Karpas-422 (cell line): ENCODE measurements at regions not wholly inside any gene's neighbourhood (a gene's known extent, or its start where the extent isn't known, plus 50 kb on each side); places are given as distances from the start of the nearest gene placed in this dataset.

Source experiments
- DNase-seq: peaks from one replicate; pipeline ENCODE4 v3.0.0-alpha.2; 2015
- H2AFZ ChIP-seq: fragments of 200-600 bp; sonication (generic); 2 replicates; pipeline ENCODE4 v1.6.1; 2014; ENCODE audit warnings: antibody characterized with exemption, low read length, mixed read lengths
- H3K27ac ChIP-seq: fragments of 200-600 bp; sonication (generic); 2 replicates; pipeline ENCODE4 v1.5.1; 2014; ENCODE audit warnings: mild to moderate bottlenecking, low read length, moderate library complexity
- H3K27me3 ChIP-seq: fragments of 200-600 bp; sonication (generic); 2 replicates; pipeline ENCODE4 v1.6.1; 2014; ENCODE audit warnings: low read length, mixed read lengths
- H3K36me3 ChIP-seq: fragments of 200-600 bp; sonication (generic); 2 replicates; pipeline ENCODE4 v1.6.1; 2014; ENCODE audit warnings: low read length, mixed read lengths; ENCODE audit not compliant: insufficient read depth
- H3K4me1 ChIP-seq: fragments of 200-600 bp; sonication (generic); 2 replicates; pipeline ENCODE4 v1.6.1; 2014; ENCODE audit warnings: mild to moderate bottlenecking, low read length, mixed read lengths
- H3K4me2 ChIP-seq: fragments of 200-600 bp; sonication (generic); 2 replicates; pipeline ENCODE4 v1.6.1; 2014; ENCODE audit warnings: low read length, low read depth, mild to moderate bottlenecking; ENCODE audit not compliant: poor library complexity, severe bottlenecking
- H3K4me3 ChIP-seq: fragments of 200-600 bp; sonication (generic); 2 replicates; pipeline ENCODE4 v1.5.1; 2014; ENCODE audit warnings: mild to moderate bottlenecking, antibody characterized with exemption, low read length, mixed read lengths
- H3K79me2 ChIP-seq: fragments of 200-600 bp; sonication (generic); 2 replicates; pipeline ENCODE4 v1.6.1; 2014; ENCODE audit warnings: mild to moderate bottlenecking, low read length, mixed read lengths
- H3K9ac ChIP-seq: fragments of 200-600 bp; sonication (generic); 2 replicates; pipeline ENCODE4 v1.6.0; 2014; ENCODE audit warnings: low read length
- H3K9me2 ChIP-seq: fragments of 200-600 bp; sonication (generic), shearing (Covaris generic); replicated peaks from 2 replicates; pipeline ENCODE4 v1.6.0; 2014; ENCODE audit warnings: mild to moderate bottlenecking, low read length, moderate library complexity; ENCODE audit not compliant: insufficient read depth
- H3K9me3 ChIP-seq: fragments of 300-700, 200-600 bp; sonication (generic); 2 replicates; pipeline ENCODE4 v1.6.1; 2014; ENCODE audit warnings: low read length, mixed read lengths
- H4K20me1 ChIP-seq: fragments of 200-600 bp; sonication (generic); 2 replicates; pipeline ENCODE4 v1.6.1; 2014; ENCODE audit warnings: mild to moderate bottlenecking, antibody characterized with exemption, low read length, low read depth; ENCODE audit not compliant: insufficient read depth

- Histone ChIP-seq H3K79me2 (no peaks in the 10 kb centered on the region), H3K9ac (no peak overlapping the region), H3K9me3 (peaks cover 12% of the 10 kb centered on the region), H3K27ac (no peak overlapping the region), H3K9me2 (no peaks in the 10 kb centered on the region), H2AFZ (no peak overlapping the region), H3K4me2 (no peak overlapping the region), H3K27me3 (no peaks in the 10 kb centered on the region), H3K4me1 (no peaks in the 10 kb centered on the region), H3K36me3 (no peaks in the 10 kb centered on the region), H4K20me1 (no peaks in the 10 kb centered on the region), H3K4me3 (no peak overlapping the region)
- DNase-seq: no peak
These were observed 702.9 kb downstream of the BRINP3 start for GRCh38 chr1:189774721-189775287.

- H3K9me3 ChIP-seq: peaks cover 9% of the 10 kb centered on the region
- no peaks in the 10 kb centered on the region for H3K4me1 ChIP-seq
- no peaks in the 10 kb centered on the region for H3K27me3 ChIP-seq
- H3K27ac ChIP-seq: no peak overlapping the region
- no peaks in the 10 kb centered on the region for H3K36me3 ChIP-seq
- no peak overlapping the region for H3K9ac ChIP-seq
- no peaks in the 10 kb centered on the region for H4K20me1 ChIP-seq
- no peaks in the 10 kb centered on the region for H3K9me2 ChIP-seq
- no peak overlapping the region for H3K4me2 ChIP-seq
- H3K4me3 ChIP-seq: no peak overlapping the region
- no peak for DNase-seq
- no peak overlapping the region for H2AFZ ChIP-seq
- no peaks in the 10 kb centered on the region for H3K79me2 ChIP-seq
These were observed 702.3 kb downstream of the BRINP3 start for GRCh38 chr1:189775343-189775742.

- Histone ChIP-seq H3K9me3 (peaks cover 18% of the 10 kb centered on the region), H4K20me1 (no peaks in the 10 kb centered on the region), H3K4me2 (no peak overlapping the region), H3K9ac (no peak overlapping the region), H3K4me3 (no peak overlapping the region), H3K9me2 (no peaks in the 10 kb centered on the region), H2AFZ (no peak overlapping the region), H3K79me2 (no peaks in the 10 kb centered on the region), H3K27ac (no peak overlapping the region), H3K36me3 (no peaks in the 10 kb centered on the region), H3K27me3 (no peaks in the 10 kb centered on the region), H3K4me1 (no peaks in the 10 kb centered on the region)
- DNase-seq: no peak
These were observed 698.6 kb downstream of the BRINP3 start for GRCh38 chr1:189779034-189779433.

GRCh38 chr1:189782295-189782694, 695.4 kb downstream of the BRINP3 start:
- Histone ChIP-seq H3K79me2 (no peaks in the 10 kb centered on the region), H2AFZ (no peak overlapping the region), H3K27ac (no peak overlapping the region), H4K20me1 (no peaks in the 10 kb centered on the region), H3K4me1 (no peaks in the 10 kb centered on the region), H3K9me3 (peaks cover 9% of the 10 kb centered on the region), H3K36me3 (no peaks in the 10 kb centered on the region), H3K4me3 (no peak overlapping the region), H3K9ac (no peak overlapping the region), H3K27me3 (no peaks in the 10 kb centered on the region), H3K9me2 (no peaks in the 10 kb centered on the region), H3K4me2 (no peak overlapping the region)
- DNase-seq: no peak

- Histone ChIP-seq H3K9me2 (no peaks in the 10 kb centered on the region), H3K4me1 (no peaks in the 10 kb centered on the region), H3K4me3 (no peak overlapping the region), H3K27me3 (no peaks in the 10 kb centered on the region), H3K4me2 (no peak overlapping the region), H3K36me3 (no peaks in the 10 kb centered on the region), H3K79me2 (no peaks in the 10 kb centered on the region), H3K27ac (no peak overlapping the region), H4K20me1 (no peaks in the 10 kb centered on the region), H2AFZ (no peak overlapping the region), H3K9ac (no peak overlapping the region), H3K9me3 (peaks cover 9% of the 10 kb centered on the region)
- DNase-seq: no peak
These were observed 694.2 kb downstream of the BRINP3 start for GRCh38 chr1:189783456-189783855.

- Histone ChIP-seq H2AFZ (no peak overlapping the region), H3K36me3 (no peaks in the 10 kb centered on the region)
These were observed 690.9 kb downstream of the BRINP3 start for GRCh38 chr1:189786761-189787160.

GRCh38 chr1:189787201-189787600, 690.5 kb downstream of the BRINP3 start:
- DNase-seq: no peak
- no peaks in the 10 kb centered on the region for H3K4me1 ChIP-seq
- no peaks in the 10 kb centered on the region for H3K79me2 ChIP-seq
- H2AFZ ChIP-seq: no peak overlapping the region
- no peak overlapping the region for H3K27ac ChIP-seq
- no peaks in the 10 kb centered on the region for H4K20me1 ChIP-seq
- H3K4me2 ChIP-seq: no peak overlapping the region
- H3K9me2 ChIP-seq: no peaks in the 10 kb centered on the region
- H3K27me3 ChIP-seq: no peaks in the 10 kb centered on the region
- no peak overlapping the region for H3K4me3 ChIP-seq
- no peak overlapping the region for H3K9ac ChIP-seq
- H3K36me3 ChIP-seq: no peaks in the 10 kb centered on the region
- peaks cover 12% of the 10 kb centered on the region for H3K9me3 ChIP-seq

More at GRCh38 chr1:189786761-189787160, 690.9 kb downstream of the BRINP3 start:
- no peak overlapping the region for H3K9ac ChIP-seq
- no peak overlapping the region for H3K27ac ChIP-seq
- H3K27me3 ChIP-seq: no peaks in the 10 kb centered on the region
- no peaks in the 10 kb centered on the region for H3K4me1 ChIP-seq
- DNase-seq: no peak
- no peak overlapping the region for H3K4me3 ChIP-seq
- H3K4me2 ChIP-seq: no peak overlapping the region
- H3K9me2 ChIP-seq: no peaks in the 10 kb centered on the region
- H4K20me1 ChIP-seq: no peaks in the 10 kb centered on the region
- peaks cover 13% of the 10 kb centered on the region for H3K9me3 ChIP-seq
- H3K79me2 ChIP-seq: no peaks in the 10 kb centered on the region

GRCh38 chr1:189790335-189790734, 687.3 kb downstream of the BRINP3 start:
- no peak overlapping the region for H3K4me2 ChIP-seq
- H3K27ac ChIP-seq: no peak overlapping the region
- peaks cover 6% of the 10 kb centered on the region for H3K9me3 ChIP-seq
- H3K4me1 ChIP-seq: no peaks in the 10 kb centered on the region
- no peaks in the 10 kb centered on the region for H3K27me3 ChIP-seq
- no peaks in the 10 kb centered on the region for H4K20me1 ChIP-seq
- no peaks in the 10 kb centered on the region for H3K9me2 ChIP-seq
- no peak overlapping the region for H3K9ac ChIP-seq
- no peak for DNase-seq
- no peaks in the 10 kb centered on the region for H3K36me3 ChIP-seq
- no peak overlapping the region for H3K4me3 ChIP-seq
- H3K79me2 ChIP-seq: no peaks in the 10 kb centered on the region
- H2AFZ ChIP-seq: no peak overlapping the region

- Histone ChIP-seq H2AFZ (no peak overlapping the region), H3K27ac (no peak overlapping the region), H3K4me3 (no peak overlapping the region), H3K36me3 (no peaks in the 10 kb centered on the region), H3K9ac (no peak overlapping the region), H3K4me2 (no peak overlapping the region), H3K9me3 (peaks cover 18% of the 10 kb centered on the region; the same call in 1 of the 2 replicates), H4K20me1 (no peaks in the 10 kb centered on the region), H3K27me3 (no peaks in the 10 kb centered on the region), H3K79me2 (no peaks in the 10 kb centered on the region), H3K9me2 (no peaks in the 10 kb centered on the region), H3K4me1 (no peaks in the 10 kb centered on the region)
- DNase-seq: no peak
These were observed 674.3 kb downstream of the BRINP3 start for GRCh38 chr1:189803364-189803763.
